Ectodermal cell (in vitro differentiated cells): ENCODE measurements at regions not wholly inside any gene's neighbourhood (a gene's known extent, or its start where the extent isn't known, plus 50 kb on each side); places are given as distances from the start of the nearest gene placed in this dataset.
"Not testable (repeated sequence)": the region's sequence is repeated elsewhere in the genome, so short reads cannot be mapped to it uniquely, and the experiment has no call there.

Experiments
- H3K27ac ChIP-seq: 2 replicates; pipeline ENCODE4 v1.7.0; 2013; ENCODE audit warnings: mild to moderate bottlenecking, low read depth, low read length; ENCODE audit not compliant: insufficient read depth, poor library complexity, severe bottlenecking
- H3K27me3 ChIP-seq: 2 replicates; pipeline ENCODE4 v1.7.0; 2013; ENCODE audit warnings: mild to moderate bottlenecking, low read length; ENCODE audit not compliant: insufficient read depth, control insufficient read depth, poor library complexity, severe bottlenecking
- H3K36me3 ChIP-seq: one replicate; pipeline ENCODE4 v1.7.0; 2013; ENCODE audit warnings: low read length; ENCODE audit not compliant: control insufficient read depth, insufficient read depth
- H3K4me1 ChIP-seq: one replicate; pipeline ENCODE4 v1.7.0; 2013; ENCODE audit warnings: low read length; ENCODE audit not compliant: control insufficient read depth, insufficient read depth
- H3K4me3 ChIP-seq: 2 replicates; pipeline ENCODE4 v1.7.0; 2013; ENCODE audit warnings: low read depth, low read length, control low read depth; ENCODE audit not compliant: insufficient read depth
- H3K9me3 ChIP-seq: 2 replicates; pipeline ENCODE4 v1.7.0; 2013; ENCODE audit warnings: mild to moderate bottlenecking, low read length, moderate library complexity; ENCODE audit not compliant: control insufficient read depth
- WGBS, 2 experiments: methylation state at CpG; one replicate each; pipeline ENCODE4 v1.1.7; 2013; ENCODE audit warnings: missing lambda C conversion rate in 2 of 2; 5-methylcytosine and 5-hydroxymethylcytosine counted together

- Histone ChIP-seq H3K27ac (no peak overlapping the region), H3K4me3 (no peak overlapping the region), H3K4me1 (no peaks in the 10 kb centered on the region), H3K9me3 (no peaks in the 10 kb centered on the region), H3K36me3 (no peaks in the 10 kb centered on the region), H3K27me3 (no peaks in the 10 kb centered on the region)
- WGBS, 2 experiments = 87% methylated on average over 6 of the region's 6 CpGs
These were observed 194.2 kb upstream of the B3GAT1 start for GRCh38 chr11:134606251-134606650.

DNA sequence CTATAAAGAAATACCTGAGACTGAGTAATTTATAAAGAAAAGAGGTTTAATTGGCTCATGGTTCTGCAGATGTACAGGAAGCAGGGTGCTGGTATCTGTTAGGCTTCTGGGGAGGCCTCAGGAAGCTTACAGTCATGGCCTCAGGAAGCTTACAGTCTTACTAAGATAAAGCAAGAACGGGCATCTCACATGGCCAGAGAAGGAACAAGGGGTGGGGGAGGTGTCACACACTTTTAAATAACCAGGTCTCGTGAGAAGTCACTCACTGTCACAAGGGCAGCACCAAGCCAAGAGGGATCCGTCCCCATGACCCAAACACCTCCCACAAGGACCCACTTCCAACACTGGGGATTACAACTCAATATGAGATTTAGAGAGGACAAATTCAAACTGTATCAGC is 192.8 kb upstream of the B3GAT1 start:
- WGBS, 2 experiments = 88 to 93% methylated on average over 2 to 3 of the region's 3 CpGs

GRCh38 chr11:134599299-134599771 is 187.3 kb upstream of the B3GAT1 start:
- WGBS, 2 experiments = 79 to 83% methylated on average over 6 of the region's 6 CpGs
- no peaks in the 10 kb centered on the region for H3K36me3 ChIP-seq
- H3K9me3 ChIP-seq = no peaks in the 10 kb centered on the region
- no peaks in the 10 kb centered on the region for H3K27me3 ChIP-seq
- H3K4me3 ChIP-seq = no peak overlapping the region
- H3K4me1 ChIP-seq = no peaks in the 10 kb centered on the region
- H3K27ac ChIP-seq = no peak overlapping the region

More for the DNA sequence above, 192.8 kb upstream of the B3GAT1 start:
- Histone ChIP-seq H3K36me3 (no peaks in the 10 kb centered on the region), H3K9me3 (no peaks in the 10 kb centered on the region), H3K27me3 (no peaks in the 10 kb centered on the region), H3K4me1 (no peaks in the 10 kb centered on the region), H3K4me3 (no peak overlapping the region), H3K27ac (no peak overlapping the region)

DNA sequence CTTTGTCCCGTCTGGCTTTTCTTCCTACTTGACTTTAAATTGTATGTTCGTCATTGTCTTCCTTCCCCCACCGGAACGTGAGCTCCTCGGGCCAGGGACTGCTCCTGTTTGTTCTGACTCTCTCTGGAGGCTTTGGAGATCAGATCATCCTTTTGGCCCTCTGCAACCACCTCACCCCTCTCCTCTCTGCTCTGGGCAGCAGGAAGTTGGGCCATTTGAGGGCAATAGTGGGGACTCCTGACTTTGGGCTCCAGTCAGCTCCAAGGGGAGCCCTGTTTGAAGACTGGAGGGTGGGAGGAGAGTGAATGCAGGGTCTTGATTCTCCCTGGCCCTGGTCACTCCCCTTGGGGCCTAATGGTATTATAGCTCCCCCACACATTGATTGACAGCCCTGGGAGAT is 186.3 kb upstream of the B3GAT1 start:
- Histone ChIP-seq H3K36me3 (no peaks in the 10 kb centered on the region), H3K4me3 (no peak overlapping the region), H3K9me3 (no peaks in the 10 kb centered on the region), H3K27ac (no peak overlapping the region), H3K27me3 (no peaks in the 10 kb centered on the region), H3K4me1 (no peaks in the 10 kb centered on the region)
- WGBS, 2 experiments = 89 to 94% methylated on average over 5 of the region's 5 CpGs

DNA sequence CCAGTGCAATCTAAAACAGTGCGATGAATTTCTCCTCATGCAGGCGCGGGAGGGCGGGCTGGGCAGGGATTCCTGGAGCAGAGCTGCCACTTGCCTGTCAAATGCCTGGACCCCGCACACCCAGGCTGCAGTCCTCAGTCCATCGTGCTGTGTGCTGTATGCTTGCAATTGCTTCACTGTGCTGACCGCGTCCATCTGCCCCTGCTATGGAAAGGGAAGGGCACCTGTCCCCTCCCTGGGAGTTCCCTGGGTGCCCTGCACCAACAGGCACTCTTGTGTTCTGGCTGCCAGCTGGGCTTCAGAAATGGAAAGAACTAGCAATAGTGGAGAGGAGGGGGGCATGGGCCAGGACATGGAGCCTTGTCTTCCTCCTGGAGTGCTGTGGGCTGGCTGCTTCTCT is 185.4 kb upstream of the B3GAT1 start:
- no peak overlapping the region for H3K4me3 ChIP-seq
- no peaks in the 10 kb centered on the region for H3K27me3 ChIP-seq
- no peaks in the 10 kb centered on the region for H3K9me3 ChIP-seq
- no peaks in the 10 kb centered on the region for H3K4me1 ChIP-seq
- no peaks in the 10 kb centered on the region for H3K36me3 ChIP-seq
- WGBS, 2 experiments = 93 to 94% methylated on average over 8 of the region's 8 CpGs
- no peak overlapping the region for H3K27ac ChIP-seq

GRCh38 chr11:134596404-134596803 is 184.4 kb upstream of the B3GAT1 start:
- Histone ChIP-seq H3K9me3 (no peaks in the 10 kb centered on the region), H3K27me3 (no peaks in the 10 kb centered on the region), H3K27ac (no peak overlapping the region), H3K4me3 (no peak overlapping the region), H3K4me1 (no peaks in the 10 kb centered on the region), H3K36me3 (no peaks in the 10 kb centered on the region)
- 94 to 96% methylated on average over 3 of the region's 3 CpGs for WGBS, 2 experiments

- Histone ChIP-seq H3K4me1 (no peaks in the 10 kb centered on the region), H3K27ac (no peak overlapping the region), H3K36me3 (no peaks in the 10 kb centered on the region), H3K9me3 (no peaks in the 10 kb centered on the region), H3K27me3 (no peaks in the 10 kb centered on the region), H3K4me3 (no peak overlapping the region)
These were observed 180.4 kb upstream of the B3GAT1 start for GRCh38 chr11:134592391-134592990.

DNA sequence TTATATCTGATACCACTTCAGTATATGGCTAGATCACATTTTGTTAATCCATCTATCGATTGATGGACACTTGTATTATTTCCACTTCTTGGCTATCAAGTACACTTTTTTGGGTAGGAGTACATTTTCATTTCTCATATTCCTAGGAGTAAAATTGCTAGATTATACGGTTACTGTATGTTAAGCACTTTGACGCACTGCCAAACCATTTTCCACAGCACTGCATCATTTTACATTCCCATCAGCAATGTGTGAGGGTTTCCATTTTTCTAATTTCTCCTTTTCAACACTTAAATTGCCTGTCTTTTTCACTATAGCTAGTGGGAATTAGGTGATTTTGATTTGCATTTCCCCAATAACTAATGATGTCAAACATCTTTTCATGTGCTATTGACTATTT is 179.3 kb upstream of the B3GAT1 start:
- Histone ChIP-seq H3K27ac (no peak overlapping the region), H3K36me3 (no peaks in the 10 kb centered on the region), H3K9me3 (no peaks in the 10 kb centered on the region), H3K27me3 (no peaks in the 10 kb centered on the region), H3K4me3 (no peak overlapping the region), H3K4me1 (no peaks in the 10 kb centered on the region)
- 95 to 100% methylated on average over 3 of the region's 3 CpGs for WGBS, 2 experiments

DNA sequence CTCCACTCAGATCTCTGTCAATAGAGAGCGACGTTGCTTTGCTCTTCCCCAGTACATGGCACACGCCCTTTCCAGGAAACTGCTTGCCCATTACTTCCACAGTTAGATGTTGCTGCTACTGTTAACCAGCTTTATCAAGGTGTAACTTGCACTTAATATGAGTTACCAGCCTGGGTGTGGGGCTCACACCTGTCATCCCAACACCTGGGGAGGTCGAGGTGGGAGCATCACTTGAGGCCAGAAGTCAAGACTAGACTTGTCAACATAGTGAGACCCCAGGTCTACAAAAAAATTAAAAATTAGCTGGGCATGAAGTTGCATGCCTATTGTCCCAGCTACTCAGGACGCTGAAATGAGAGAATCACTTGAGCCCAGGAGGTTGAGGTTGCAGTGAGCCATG is 177.1 kb upstream of the B3GAT1 start:
- no peak overlapping the region for H3K4me3 ChIP-seq
- 87 to 89% methylated on average over 5 of the region's 5 CpGs for WGBS, 2 experiments
- no peaks in the 10 kb centered on the region for H3K9me3 ChIP-seq
- no peak overlapping the region for H3K27ac ChIP-seq
- H3K4me1 ChIP-seq = no peaks in the 10 kb centered on the region
- no peaks in the 10 kb centered on the region for H3K27me3 ChIP-seq
- no peaks in the 10 kb centered on the region for H3K36me3 ChIP-seq

DNA sequence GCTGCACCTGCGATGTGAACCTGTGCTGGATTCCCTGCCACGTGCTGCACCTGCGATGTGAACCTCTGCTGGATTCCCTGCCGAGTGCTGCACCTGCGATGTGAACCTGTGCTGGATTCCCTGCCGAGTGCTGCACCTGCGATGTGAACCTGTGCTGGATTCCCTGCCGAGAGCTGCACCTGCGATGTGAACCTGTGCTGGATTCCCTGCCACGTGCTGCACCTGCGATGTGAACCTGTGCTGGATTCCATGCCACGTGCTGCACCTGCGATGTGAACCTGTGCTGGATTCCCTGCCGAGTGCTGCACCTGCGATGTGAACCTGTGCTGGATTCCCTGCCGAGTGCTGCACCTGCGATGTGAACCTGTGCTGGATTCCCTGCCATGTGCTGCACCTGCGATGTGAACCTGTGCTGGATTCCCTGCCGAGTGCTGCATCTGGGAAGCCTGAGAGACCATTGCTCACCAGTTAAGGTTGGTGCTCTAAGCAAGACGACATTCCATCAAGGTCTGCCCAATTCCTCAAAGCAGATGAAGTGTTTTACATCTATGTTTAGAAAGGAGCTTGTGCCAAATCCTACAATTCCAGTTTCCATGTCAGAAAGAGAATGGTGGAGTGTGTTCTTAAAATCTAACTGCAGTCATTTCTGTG is 176.5 kb upstream of the B3GAT1 start:
- not testable (repeated sequence) for H3K27me3 ChIP-seq, H3K36me3 ChIP-seq
- WGBS, 2 experiments = 87 to 90% methylated on average over 20 of the region's 20 CpGs

More for the DNA sequence above, 176.5 kb upstream of the B3GAT1 start:
- H3K27ac ChIP-seq, H3K4me3 ChIP-seq, H3K9me3 ChIP-seq, H3K4me1 ChIP-seq: not testable (repeated sequence)
